ENCODE measurements at regions not wholly inside any gene's neighbourhood (a gene's known extent, or its start where the extent isn't known, plus 50 kb on each side); places are given as distances from the start of the nearest gene placed in this dataset.

- no peak for TF ChIP-seq CTCF (IDR thresholded peaks at IDR 0.05)
- TF ChIP-seq GATA2 (CRISPR knock-in tag; IDR thresholded peaks at IDR 0.05), result no peak
- no peak for TF ChIP-seq YY1 (IDR thresholded peaks at IDR 0.05; ENCODE audit: low read depth)
- no peak for TF ChIP-seq ELF1 (IDR thresholded peaks at IDR 0.05)
- TF ChIP-seq PBX3 (IDR thresholded peaks at IDR 0.05), result no peak
- TF ChIP-seq POLR2AphosphoS5 (IDR thresholded peaks at IDR 0.05; ENCODE audit: low read depth, low read length), result no peak
- TF ChIP-seq USF2 (IDR thresholded peaks at IDR 0.05; ENCODE audit: borderline replicate concordance, low read depth, low read length), result no peak
- TF ChIP-seq EP300 (IDR thresholded peaks at IDR 0.05; ENCODE audit: borderline replicate concordance in 1 of 2, low read depth in 1 of 2, low read length in 1 of 2), result no peak
- no peak for TF ChIP-seq EZH2phosphoT487 (IDR thresholded peaks at IDR 0.05; ENCODE audit: borderline replicate concordance, low read depth)
- no peak for TF ChIP-seq USF1 (IDR thresholded peaks at IDR 0.05; ENCODE audit: borderline replicate concordance, low read depth)
- TF ChIP-seq GABPA (IDR thresholded peaks at IDR 0.05; ENCODE audit: low read depth), result no peak
Observed at GRCh38 chr2:20526160-20526559, 79.3 kb downstream of the RHOB start.

All from SK-N-SH (cell line).